ENCODE measurements at regions not wholly inside any gene's neighbourhood (a gene's known extent, or its start where the extent isn't known, plus 50 kb on each side); places are given as distances from the start of the nearest gene placed in this dataset.
A peak's percentile ranks its signal among the peaks of the same experiment; 100 is the strongest.

- Histone ChIP-seq H3K27me3 (replicated peaks in 1 of 2; ENCODE audit: control insufficient read depth in 2 of 2, insufficient read depth in 2 of 2, low read length in 1 of 2) (no peaks in the 10 kb centered on the region), H3K79me2 (ENCODE audit: control insufficient read depth, insufficient read depth, low read length) (no peaks in the 10 kb centered on the region), H3K9me3 (replicated peaks; ENCODE audit: control insufficient read depth, insufficient read depth, low read length) (peaks cover 6% of the 10 kb centered on the region), H4K20me1 (ENCODE audit: control insufficient read depth, insufficient read depth) (no peaks in the 10 kb centered on the region), H3K4me2 (ENCODE audit: control insufficient read depth, insufficient read depth) (no peak overlapping the region), H3K4me1 (ENCODE audit: control insufficient read depth, insufficient read depth, low read length) (peaks cover 25% of the 10 kb centered on the region), H3K27ac (ENCODE audit: control insufficient read depth, insufficient read depth) (no peak overlapping the region), H3K9ac (ENCODE audit: control insufficient read depth, insufficient read depth, low read length) (no peak overlapping the region), H2AFZ (ENCODE audit: control insufficient read depth, low read depth, low read length) (peak overlapping the region; percentile 30; the same call in 1 of the 2 replicates), H3K4me3 (no peak overlapping the region), H3K36me3 (ENCODE audit: control insufficient read depth in 2 of 2, insufficient read depth in 2 of 2, low read length in 1 of 2) (no peaks in the 10 kb centered on the region)
- intact Hi-C loops (cut with micrococcal nuclease; ENCODE audit: unreplicated experiment): loop anchor here (10.0 kb wide), 1 partner anchor 85 kb away; no protein-coding TSS in a partner anchor
- no peak for ATAC-seq
- BruUV-seq (replicated peaks): no TSS peak
- ChIA-PET CTCF (interaction anchor here (1.0 to 4.4 kb wide), 10 partner anchors 12 to 134 kb away, joined by 5 to 25 read pairs (median 6); no protein-coding TSS in a partner anchor), RAD21 (ENCODE audit: unreplicated experiment) (interaction anchor here (0.7 to 7.9 kb wide), 14 partner anchors 11 to 127 kb away, joined by 3 to 103 read pairs (median 7); partner anchors contain the start of gene XCL2), SMC1A (ENCODE audit: uncharacterized antibody, unreplicated experiment) (interaction anchor here (1.0 to 7.7 kb wide), 16 partner anchors 12 to 877 kb away, joined by 3 to 125 read pairs (median 14); no protein-coding TSS in a partner anchor), POLR2A (interaction anchor here (1.0 to 6.1 kb wide), 9 partner anchors 13 to 90 kb away, joined by 3 to 52 read pairs (median 8); no protein-coding TSS in a partner anchor)
- no peak for DNase-seq (ENCODE audit: low read depth, low spot score)
- WGBS (ENCODE audit: insufficient coverage, insufficient replicate concordance, low lambda C conversion rate, missing lambda C conversion rate): 64% methylated on average over 6 of the region's 6 CpGs
- in situ Hi-C loops (cut with MboI): no loop called here
- no peak for FAIRE-seq
- TF ChIP-seq MTA2 (IDR thresholded peaks at IDR 0.05; ENCODE audit: low read depth) (no peak), BCLAF1 (IDR thresholded peaks at IDR 0.05) (no peak), ZNF217 (IDR thresholded peaks at IDR 0.05) (no peak), NR2F1 (conservative IDR thresholded peaks at IDR 0.05) (no peak), HDGF (IDR thresholded peaks at IDR 0.05) (no peak), RAD21 (IDR thresholded peaks at IDR 0.05; ENCODE audit: insufficient read depth, low read depth, low read length) (no peak), RELB (IDR thresholded peaks at IDR 0.05; ENCODE audit: low read depth) (no peak), RELA (IDR thresholded peaks at IDR 0.05; ENCODE audit: borderline replicate concordance, partially characterized antibody) (no peak), NFIC (IDR thresholded peaks at IDR 0.05; ENCODE audit: low read depth, low read length) (no peak), WRNIP1 (IDR thresholded peaks at IDR 0.05; ENCODE audit: borderline replicate concordance, low read depth, low read length) (no peak), ZBED1 (IDR thresholded peaks at IDR 0.05; ENCODE audit: borderline replicate concordance) (no peak), ZSCAN29 (IDR thresholded peaks at IDR 0.05) (no peak), ASH2L (IDR thresholded peaks at IDR 0.05; ENCODE audit: borderline replicate concordance, low read depth) (no peak), JUNB (IDR thresholded peaks at IDR 0.05) (no peak), ZBTB40 (IDR thresholded peaks at IDR 0.05; ENCODE audit: borderline replicate concordance) (no peak)
Measured at GRCh38 chr1:168469690-168470089, 74.1 kb downstream of the XCL2 start.

All from GM12878 (cell line).